Esophagus squamous epithelium (tissue), 4 donors: ENCODE measurements at regions not wholly inside any gene's neighbourhood (a gene's known extent, or its start where the extent isn't known, plus 50 kb on each side); places are given as distances from the start of the nearest gene placed in this dataset.

Experiments
- POLR2A ChIP-seq, 4 donors: fragments of 450-650 bp; IDR thresholded peaks; one replicate each; pipeline ENCODE4 v1.6.1; 2017; ENCODE audit warnings: antibody characterized with exemption in 4 of 4, mild to moderate bottlenecking in 4 of 4, moderate library complexity in 3 of 4
- TF ChIP-seq, protein P1 (sequence below), 6 experiments: fragments of 450-650 bp in 4 of 6; fragments of 200-600 bp in 2 of 6; sonication (generic) in 2 of 6; IDR thresholded peaks; one replicate each; pipeline ENCODE4 v1.5.1; 2016 to 2019; ENCODE audit warnings: antibody characterized with exemption in 6 of 6, mild to moderate bottlenecking in 4 of 6, moderate library complexity in 4 of 6

DNA sequence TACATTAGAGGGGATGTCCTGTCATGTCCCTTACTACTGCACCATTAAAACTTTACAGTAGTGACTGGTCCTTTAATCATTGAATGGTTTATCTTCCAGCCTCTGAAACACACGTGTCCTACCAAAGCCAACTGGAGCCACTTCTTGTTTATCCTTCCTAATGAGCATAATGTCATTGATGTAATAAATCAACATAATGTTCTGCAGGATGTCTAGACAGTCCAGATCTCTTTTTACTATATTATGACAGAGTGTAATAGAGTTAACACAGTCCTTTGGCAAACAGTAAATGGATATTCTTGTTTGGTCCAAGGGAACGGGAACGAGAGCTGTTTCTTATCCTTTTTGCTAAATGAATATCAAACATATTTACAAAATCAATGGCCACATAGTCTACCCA lies 88.1 kb upstream of the PTPRD start:
- TF ChIP-seq, protein P1, sequence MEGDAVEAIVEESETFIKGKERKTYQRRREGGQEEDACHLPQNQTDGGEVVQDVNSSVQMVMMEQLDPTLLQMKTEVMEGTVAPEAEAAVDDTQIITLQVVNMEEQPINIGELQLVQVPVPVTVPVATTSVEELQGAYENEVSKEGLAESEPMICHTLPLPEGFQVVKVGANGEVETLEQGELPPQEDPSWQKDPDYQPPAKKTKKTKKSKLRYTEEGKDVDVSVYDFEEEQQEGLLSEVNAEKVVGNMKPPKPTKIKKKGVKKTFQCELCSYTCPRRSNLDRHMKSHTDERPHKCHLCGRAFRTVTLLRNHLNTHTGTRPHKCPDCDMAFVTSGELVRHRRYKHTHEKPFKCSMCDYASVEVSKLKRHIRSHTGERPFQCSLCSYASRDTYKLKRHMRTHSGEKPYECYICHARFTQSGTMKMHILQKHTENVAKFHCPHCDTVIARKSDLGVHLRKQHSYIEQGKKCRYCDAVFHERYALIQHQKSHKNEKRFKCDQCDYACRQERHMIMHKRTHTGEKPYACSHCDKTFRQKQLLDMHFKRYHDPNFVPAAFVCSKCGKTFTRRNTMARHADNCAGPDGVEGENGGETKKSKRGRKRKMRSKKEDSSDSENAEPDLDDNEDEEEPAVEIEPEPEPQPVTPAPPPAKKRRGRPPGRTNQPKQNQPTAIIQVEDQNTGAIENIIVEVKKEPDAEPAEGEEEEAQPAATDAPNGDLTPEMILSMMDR (IDR thresholded peaks at IDR 0.05), result no peak
- TF ChIP-seq POLR2A (IDR thresholded peaks at IDR 0.05), result no peak
